Panc1 (cell line): ENCODE measurements at regions not wholly inside any gene's neighbourhood (a gene's known extent, or its start where the extent isn't known, plus 50 kb on each side); places are given as distances from the start of the nearest gene placed in this dataset.

Source experiments
- ATAC-seq: fragments of 200-7000 bp; cut with Tn5 transposase; 2 replicates; pipeline ENCODE4 v1.9.1; 2020; ENCODE audit warnings: mild to moderate bottlenecking, moderate library complexity
- BruUV-seq: library from RNA; stranded (reverse); fragments of 400-500 nt; replicated peaks from 2 replicates; lab custom pipeline; 2021; lab: Mats Ljungman, UMichigan
- CTCF ChIA-PET: fragments of 300-600 bp; sonication (Branson Sonifier 250); formaldehyde crosslinking; loops from one replicate; lab custom pipeline; 2022; ENCODE audit warnings: antibody characterized with exemption; lab: Charles Lee
- POLR2A ChIA-PET: fragments of 300-600 bp; sonication (Branson Sonifier 250); formaldehyde crosslinking; loops from one replicate; lab custom pipeline; 2022; ENCODE audit warnings: antibody characterized with exemption; lab: Charles Lee
- DNase-seq: peaks from one replicate; pipeline ENCODE4 v3.0.0-alpha.2; 2010; ENCODE audit warnings: low read depth, low spot score
- H3K27ac ChIP-seq: 2 replicates; pipeline ENCODE4 v1.5.1; 2011; ENCODE audit warnings: mild to moderate bottlenecking, low read length, inconsistent platforms
- H3K27me3 ChIP-seq: fragments of 200-500 bp; sonication (Bioruptor generic); 2 replicates; pipeline ENCODE4 v1.6.0; 2014; ENCODE audit warnings: low read length, inconsistent platforms; ENCODE audit not compliant: control insufficient read depth, insufficient read depth
- H3K36me3 ChIP-seq: fragments of 200-500 bp; sonication (Bioruptor generic); 2 replicates; pipeline ENCODE4 v1.5.1; 2014; ENCODE audit warnings: inconsistent platforms, mild to moderate bottlenecking, low read length, moderate library complexity; ENCODE audit not compliant: control insufficient read depth, insufficient read depth
- H3K4me1 ChIP-seq: 2 replicates; pipeline ENCODE4 v1.5.1; 2011; ENCODE audit warnings: inconsistent platforms, mild to moderate bottlenecking, low read length, moderate library complexity; ENCODE audit not compliant: control insufficient read depth, insufficient read depth
- H3K4me3 ChIP-seq, 2 experiments: 2 replicates each; pipeline ENCODE4 v1.5.1; 2011 to 2012; ENCODE audit warnings: low read depth in 2 of 2, low read length in 2 of 2, mild to moderate bottlenecking in 2 of 2, inconsistent platforms in 1 of 2, moderate library complexity in 1 of 2
- H3K9me3 ChIP-seq: fragments of 200-500 bp; sonication (Bioruptor generic); 2 replicates; pipeline ENCODE4 v1.5.1; 2014; ENCODE audit warnings: low read depth, mild to moderate bottlenecking, inconsistent platforms, low read length, moderate library complexity; ENCODE audit not compliant: control insufficient read depth, insufficient read depth
- POLR2AphosphoS5 ChIP-seq: IDR thresholded peaks from 2 replicates; pipeline ENCODE4 v1.6.1; 2012; ENCODE audit warnings: mild to moderate bottlenecking, low read depth, low read length, moderate library complexity
- SIN3A ChIP-seq: IDR thresholded peaks from 2 replicates; pipeline ENCODE4 v1.6.1; 2012; ENCODE audit warnings: low read depth, mild to moderate bottlenecking, low read length, moderate library complexity, borderline replicate concordance; ENCODE audit not compliant: insufficient read depth
- TCF7L2 ChIP-seq: IDR thresholded peaks from 2 replicates; pipeline ENCODE4 v1.6.1; 2011; ENCODE audit warnings: mild to moderate bottlenecking, low read depth, low read length, inconsistent platforms
- in situ Hi-C: cut with HindIII; loops from 2 replicates; pipeline ENCODE4 v1.10.0; 2016; ENCODE audit warnings: low sequenced_read_pairs, low pct_unique_long_range_greater_than_20kb
- intact Hi-C: fragments of 100-400 bp; cut with micrococcal nuclease; formaldehyde crosslinking; loops from one replicate; pipeline ENCODE4 v1.10.0; 2022; ENCODE audit not compliant: unreplicated experiment
- TF ChIP-seq, protein P1 (sequence below): fragments of 450-650 bp; IDR thresholded peaks from 2 replicates; pipeline ENCODE4 v1.5.1; 2017; ENCODE audit warnings: mild to moderate bottlenecking
- TF ChIP-seq, protein P2 (sequence below), 2 experiments: IDR thresholded peaks; 2 replicates each; pipeline ENCODE4 v1.6.1; 2011 to 2012; ENCODE audit warnings: low read depth in 2 of 2, control low read depth in 1 of 2, low read length in 1 of 2, mild to moderate bottlenecking in 1 of 2, moderate library complexity in 1 of 2; ENCODE audit not compliant: insufficient read depth in 1 of 2

DNA sequence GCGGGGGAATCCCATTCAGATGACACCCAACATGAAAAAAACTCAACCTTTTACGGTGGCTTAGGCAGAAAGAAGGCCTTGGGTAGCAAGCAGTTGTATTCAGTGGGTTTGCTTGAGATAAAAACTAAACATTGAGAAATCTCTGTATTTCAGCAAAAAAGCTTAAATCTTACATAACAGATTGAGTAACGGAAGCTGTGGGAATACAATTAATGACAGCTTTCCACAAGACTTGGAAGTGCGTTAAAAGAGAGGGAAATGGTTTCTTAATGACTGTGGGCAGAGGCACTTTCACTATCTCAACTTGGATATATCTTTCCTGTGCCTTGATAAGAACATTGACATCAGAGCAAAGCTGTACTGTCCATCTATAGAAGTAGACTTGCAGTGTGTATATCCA lies 418.5 kb upstream of the HS3ST1 start:
- Histone ChIP-seq H3K4me1 (no peaks in the 10 kb centered on the region), H3K4me3 (no peak overlapping the region), H3K27ac (no peak overlapping the region), H3K36me3 (no peaks in the 10 kb centered on the region), H3K9me3 (no peaks in the 10 kb centered on the region), H3K27me3 (no peaks in the 10 kb centered on the region)
- intact Hi-C loops: no loop called here
- no peak for ATAC-seq
- CTCF ChIA-PET: no interaction called here
- BruUV-seq: no TSS peak
- POLR2A ChIA-PET: no interaction called here
- no peak for DNase-seq
- in situ Hi-C loops: no loop called here
- TF ChIP-seq POLR2AphosphoS5 (no peak), SIN3A (no peak), TCF7L2 (no peak)
- TF ChIP-seq, protein P1, sequence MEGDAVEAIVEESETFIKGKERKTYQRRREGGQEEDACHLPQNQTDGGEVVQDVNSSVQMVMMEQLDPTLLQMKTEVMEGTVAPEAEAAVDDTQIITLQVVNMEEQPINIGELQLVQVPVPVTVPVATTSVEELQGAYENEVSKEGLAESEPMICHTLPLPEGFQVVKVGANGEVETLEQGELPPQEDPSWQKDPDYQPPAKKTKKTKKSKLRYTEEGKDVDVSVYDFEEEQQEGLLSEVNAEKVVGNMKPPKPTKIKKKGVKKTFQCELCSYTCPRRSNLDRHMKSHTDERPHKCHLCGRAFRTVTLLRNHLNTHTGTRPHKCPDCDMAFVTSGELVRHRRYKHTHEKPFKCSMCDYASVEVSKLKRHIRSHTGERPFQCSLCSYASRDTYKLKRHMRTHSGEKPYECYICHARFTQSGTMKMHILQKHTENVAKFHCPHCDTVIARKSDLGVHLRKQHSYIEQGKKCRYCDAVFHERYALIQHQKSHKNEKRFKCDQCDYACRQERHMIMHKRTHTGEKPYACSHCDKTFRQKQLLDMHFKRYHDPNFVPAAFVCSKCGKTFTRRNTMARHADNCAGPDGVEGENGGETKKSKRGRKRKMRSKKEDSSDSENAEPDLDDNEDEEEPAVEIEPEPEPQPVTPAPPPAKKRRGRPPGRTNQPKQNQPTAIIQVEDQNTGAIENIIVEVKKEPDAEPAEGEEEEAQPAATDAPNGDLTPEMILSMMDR: no peak
- TF ChIP-seq, protein P2, sequence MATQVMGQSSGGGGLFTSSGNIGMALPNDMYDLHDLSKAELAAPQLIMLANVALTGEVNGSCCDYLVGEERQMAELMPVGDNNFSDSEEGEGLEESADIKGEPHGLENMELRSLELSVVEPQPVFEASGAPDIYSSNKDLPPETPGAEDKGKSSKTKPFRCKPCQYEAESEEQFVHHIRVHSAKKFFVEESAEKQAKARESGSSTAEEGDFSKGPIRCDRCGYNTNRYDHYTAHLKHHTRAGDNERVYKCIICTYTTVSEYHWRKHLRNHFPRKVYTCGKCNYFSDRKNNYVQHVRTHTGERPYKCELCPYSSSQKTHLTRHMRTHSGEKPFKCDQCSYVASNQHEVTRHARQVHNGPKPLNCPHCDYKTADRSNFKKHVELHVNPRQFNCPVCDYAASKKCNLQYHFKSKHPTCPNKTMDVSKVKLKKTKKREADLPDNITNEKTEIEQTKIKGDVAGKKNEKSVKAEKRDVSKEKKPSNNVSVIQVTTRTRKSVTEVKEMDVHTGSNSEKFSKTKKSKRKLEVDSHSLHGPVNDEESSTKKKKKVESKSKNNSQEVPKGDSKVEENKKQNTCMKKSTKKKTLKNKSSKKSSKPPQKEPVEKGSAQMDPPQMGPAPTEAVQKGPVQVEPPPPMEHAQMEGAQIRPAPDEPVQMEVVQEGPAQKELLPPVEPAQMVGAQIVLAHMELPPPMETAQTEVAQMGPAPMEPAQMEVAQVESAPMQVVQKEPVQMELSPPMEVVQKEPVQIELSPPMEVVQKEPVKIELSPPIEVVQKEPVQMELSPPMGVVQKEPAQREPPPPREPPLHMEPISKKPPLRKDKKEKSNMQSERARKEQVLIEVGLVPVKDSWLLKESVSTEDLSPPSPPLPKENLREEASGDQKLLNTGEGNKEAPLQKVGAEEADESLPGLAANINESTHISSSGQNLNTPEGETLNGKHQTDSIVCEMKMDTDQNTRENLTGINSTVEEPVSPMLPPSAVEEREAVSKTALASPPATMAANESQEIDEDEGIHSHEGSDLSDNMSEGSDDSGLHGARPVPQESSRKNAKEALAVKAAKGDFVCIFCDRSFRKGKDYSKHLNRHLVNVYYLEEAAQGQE (IDR thresholded peaks at IDR 0.05; ENCODE audit: insufficient read depth in 1 of 2, low read depth in 2 of 2, low read length in 1 of 2): no peak

DNA sequence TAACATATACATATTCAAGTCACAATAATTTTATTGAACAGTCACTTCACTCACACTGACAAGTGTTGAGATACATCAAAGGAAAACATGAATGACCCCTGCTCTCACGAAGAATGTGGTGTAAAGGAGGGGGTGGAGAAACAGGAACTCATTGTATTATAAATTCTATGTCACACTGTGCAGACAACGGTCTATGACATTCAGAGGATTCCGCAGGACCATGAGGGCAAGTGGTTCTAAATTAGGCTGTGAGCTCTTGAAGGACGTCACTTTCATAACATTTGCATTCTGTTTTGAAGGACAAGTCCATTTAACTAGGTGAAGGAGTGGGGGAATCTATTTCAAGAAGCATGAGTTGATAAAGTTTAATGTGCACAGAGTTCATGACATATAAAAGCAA lies 415.2 kb upstream of the HS3ST1 start:
- Histone ChIP-seq H3K4me3 (no peak overlapping the region), H3K9me3 (no peaks in the 10 kb centered on the region), H3K4me1 (no peaks in the 10 kb centered on the region), H3K27ac (no peak overlapping the region), H3K27me3 (no peaks in the 10 kb centered on the region), H3K36me3 (no peaks in the 10 kb centered on the region)
- ATAC-seq: no peak
- intact Hi-C loops: no loop called here
- ChIA-PET CTCF (no interaction called here), POLR2A (no interaction called here)
- DNase-seq: no peak
- TF ChIP-seq, protein P2 (IDR thresholded peaks at IDR 0.05; ENCODE audit: insufficient read depth in 1 of 2, low read depth in 2 of 2, low read length in 1 of 2): no peak
- no peak for TF ChIP-seq TCF7L2
- TF ChIP-seq SIN3A: no peak
- in situ Hi-C loops: no loop called here
- no TSS peak for BruUV-seq
